ENCODE measurements at regions not wholly inside any gene's neighbourhood (a gene's known extent, or its start where the extent isn't known, plus 50 kb on each side); places are given as distances from the start of the nearest gene placed in this dataset.

- Histone ChIP-seq H3K27ac (ENCODE audit: low read length) (no peak overlapping the region), H3K4me2 (ENCODE audit: low read depth, low read length) (no peak overlapping the region), H4K20me1 (ENCODE audit: insufficient read depth, low read length) (no peaks in the 10 kb centered on the region), H3F3A (ENCODE audit: insufficient read depth, low read length) (no peaks in the 10 kb centered on the region), H3K36me3 (replicated peaks; ENCODE audit: insufficient read depth, low read length) (no peaks in the 10 kb centered on the region), H3K4me3 (ENCODE audit: low read length) (no peak overlapping the region), H3K9me2 (replicated peaks; ENCODE audit: insufficient read depth, low read length) (no peaks in the 10 kb centered on the region), H3K9ac (ENCODE audit: low read length) (no peak overlapping the region), H2AFZ (ENCODE audit: low read length) (no peak overlapping the region), H3K27me3 (replicated peaks; ENCODE audit: insufficient read depth, low read length) (no peaks in the 10 kb centered on the region), H3K79me2 (ENCODE audit: low read length) (no peaks in the 10 kb centered on the region), H3K9me3 (replicated peaks; ENCODE audit: insufficient read depth, low read length) (no peaks in the 10 kb centered on the region), H3K4me1 (ENCODE audit: low read length) (no peaks in the 10 kb centered on the region)
- DNase-seq: no peak
- TF ChIP-seq EZH2phosphoT487 (IDR thresholded peaks at IDR 0.05; ENCODE audit: low read length) (no peak), CTCF (IDR thresholded peaks at IDR 0.05; ENCODE audit: low read length) (no peak), EZH2 (optimal IDR thresholded peaks at IDR 0.05; ENCODE audit: low read depth, low read length) (no peak)
These were observed 442.7 kb upstream of the MEIS1 start for GRCh38 chr2:65992198-65992554.

- TF ChIP-seq EZH2 (optimal IDR thresholded peaks at IDR 0.05; ENCODE audit: low read depth, low read length): no peak
- TF ChIP-seq CTCF (IDR thresholded peaks at IDR 0.05; ENCODE audit: low read length): no peak
- TF ChIP-seq EZH2phosphoT487 (IDR thresholded peaks at IDR 0.05; ENCODE audit: low read length): no peak
- Histone ChIP-seq H3K4me1 (ENCODE audit: low read length) (no peaks in the 10 kb centered on the region), H3K9me2 (replicated peaks; ENCODE audit: insufficient read depth, low read length) (no peaks in the 10 kb centered on the region), H3K27me3 (replicated peaks; ENCODE audit: insufficient read depth, low read length) (no peaks in the 10 kb centered on the region), H3K27ac (ENCODE audit: low read length) (no peak overlapping the region), H3K4me3 (ENCODE audit: low read length) (no peak overlapping the region), H2AFZ (ENCODE audit: low read length) (no peak overlapping the region), H3K9ac (ENCODE audit: low read length) (no peak overlapping the region), H3K4me2 (ENCODE audit: low read depth, low read length) (no peak overlapping the region), H3K79me2 (ENCODE audit: low read length) (no peaks in the 10 kb centered on the region), H3K36me3 (replicated peaks; ENCODE audit: insufficient read depth, low read length) (no peaks in the 10 kb centered on the region), H3K9me3 (replicated peaks; ENCODE audit: insufficient read depth, low read length) (no peaks in the 10 kb centered on the region), H4K20me1 (ENCODE audit: insufficient read depth, low read length) (no peaks in the 10 kb centered on the region), H3F3A (ENCODE audit: insufficient read depth, low read length) (no peaks in the 10 kb centered on the region)
- no peak for DNase-seq
These were observed 443.3 kb upstream of the MEIS1 start for GRCh38 chr2:65991381-65992197.

- DNase-seq: peak; percentile 15
- no peaks in the 10 kb centered on the region for H3K9me3 ChIP-seq (replicated peaks; ENCODE audit: insufficient read depth, low read length)
- H3K79me2 ChIP-seq (ENCODE audit: low read length): no peaks in the 10 kb centered on the region
These were observed 448.9 kb upstream of the MEIS1 start for GRCh38 chr2:65985986-65986385.

More at GRCh38 chr2:65985986-65986385, 448.9 kb upstream of the MEIS1 start:
- peaks cover 10% of the 10 kb centered on the region for H3K4me1 ChIP-seq (ENCODE audit: low read length)
- H3K9me2 ChIP-seq (replicated peaks; ENCODE audit: insufficient read depth, low read length): no peaks in the 10 kb centered on the region
- H3K36me3 ChIP-seq (replicated peaks; ENCODE audit: insufficient read depth, low read length): no peaks in the 10 kb centered on the region
- no peaks in the 10 kb centered on the region for H3F3A ChIP-seq (ENCODE audit: insufficient read depth, low read length)
- TF ChIP-seq EZH2 (optimal IDR thresholded peaks at IDR 0.05; ENCODE audit: low read depth, low read length) (no peak), EZH2phosphoT487 (IDR thresholded peaks at IDR 0.05; ENCODE audit: low read length) (no peak), CTCF (IDR thresholded peaks at IDR 0.05; ENCODE audit: low read length) (no peak)
- no peak overlapping the region for H3K4me3 ChIP-seq (ENCODE audit: low read length)
- H4K20me1 ChIP-seq (ENCODE audit: insufficient read depth, low read length): no peaks in the 10 kb centered on the region
- H3K4me2 ChIP-seq (ENCODE audit: low read depth, low read length): no peak overlapping the region
- H2AFZ ChIP-seq (ENCODE audit: low read length): no peak overlapping the region
- no peak overlapping the region for H3K27ac ChIP-seq (ENCODE audit: low read length)
- no peaks in the 10 kb centered on the region for H3K27me3 ChIP-seq (replicated peaks; ENCODE audit: insufficient read depth, low read length)
- H3K9ac ChIP-seq (ENCODE audit: low read length): no peak overlapping the region
